ENCODE measurements at regions not wholly inside any gene's neighbourhood (a gene's known extent, or its start where the extent isn't known, plus 50 kb on each side); places are given as distances from the start of the nearest gene placed in this dataset.

GRCh38 chr17:77540975-77541374 lies 400.2 kb downstream of the SEC14L1 start:
- no peak for TF ChIP-seq REST (IDR thresholded peaks at IDR 0.05; ENCODE audit: insufficient read depth in 1 of 2, low read depth in 2 of 2, low read length in 2 of 2)
- TF ChIP-seq FOXP2 (optimal IDR thresholded peaks at IDR 0.05; ENCODE audit: borderline replicate concordance, extremely low read depth, extremely low read length, insufficient read depth), result no peak

GRCh38 chr17:77542011-77542410 lies 401.2 kb downstream of the SEC14L1 start:
- TF ChIP-seq SIN3A (IDR thresholded peaks at IDR 0.05; ENCODE audit: borderline replicate concordance, insufficient read depth, low read length) (no peak), POLR2AphosphoS5 (IDR thresholded peaks at IDR 0.05; ENCODE audit: low read depth, low read length) (no peak), TAF1 (IDR thresholded peaks at IDR 0.05; ENCODE audit: borderline replicate concordance, insufficient read depth, low read length) (no peak), REST (IDR thresholded peaks at IDR 0.05; ENCODE audit: insufficient read depth in 1 of 2, low read depth in 2 of 2, low read length in 2 of 2) (no peak), FOXP2 (optimal IDR thresholded peaks at IDR 0.05; ENCODE audit: borderline replicate concordance, extremely low read depth, extremely low read length, insufficient read depth) (no peak)

DNA sequence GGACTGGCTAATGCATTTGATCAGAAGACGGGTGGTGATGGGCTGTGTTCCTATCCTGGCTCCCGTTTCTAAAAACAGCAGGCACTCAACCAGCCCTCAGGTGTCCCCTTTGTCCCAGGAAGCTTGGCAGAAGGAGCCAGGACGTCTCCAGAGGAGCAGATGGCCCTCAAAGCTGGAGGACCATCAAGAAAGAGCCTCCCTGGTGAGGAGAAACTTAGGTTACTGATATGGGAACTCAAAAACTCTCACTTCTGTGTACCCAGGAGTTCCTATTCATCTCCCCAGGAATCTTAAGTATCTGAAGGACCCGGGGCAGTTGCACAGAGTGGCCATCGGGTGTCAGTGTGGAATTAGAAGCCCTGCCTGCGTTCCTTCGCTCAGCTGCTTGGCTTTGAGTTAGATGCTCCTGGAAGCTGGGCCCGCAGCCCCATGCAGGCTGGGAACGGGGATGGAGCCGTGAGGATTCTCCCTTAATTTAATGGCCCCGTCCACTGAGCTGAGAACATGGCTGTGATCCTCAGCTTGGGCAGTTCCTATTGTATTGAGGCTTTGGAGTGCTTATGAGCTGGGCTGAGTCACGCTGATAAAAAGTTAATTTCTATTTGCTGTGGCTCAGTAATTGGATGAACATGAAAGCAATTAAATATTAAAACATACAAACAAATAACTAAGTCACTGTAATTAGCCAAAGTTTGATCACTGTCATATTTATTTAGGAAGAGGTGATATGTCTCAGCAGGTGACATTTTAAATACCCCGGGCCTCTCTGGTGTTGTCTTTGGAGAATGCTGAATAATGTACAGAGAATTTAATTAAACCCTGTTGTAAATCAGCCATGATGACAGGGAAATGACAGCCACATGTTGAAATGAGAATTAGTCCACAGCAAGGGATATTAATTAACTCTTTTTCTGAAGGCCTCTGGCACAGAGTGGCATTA lies 402.1 kb downstream of the SEC14L1 start:
- TF ChIP-seq FOXP2 (optimal IDR thresholded peaks at IDR 0.05; ENCODE audit: borderline replicate concordance, extremely low read depth, extremely low read length, insufficient read depth), result no peak
- TF ChIP-seq REST (IDR thresholded peaks at IDR 0.05; ENCODE audit: insufficient read depth in 1 of 2, low read depth in 2 of 2, low read length in 2 of 2), result no peak
- no peak for TF ChIP-seq SIN3A (IDR thresholded peaks at IDR 0.05; ENCODE audit: borderline replicate concordance, insufficient read depth, low read length)
- no peak for TF ChIP-seq TAF1 (IDR thresholded peaks at IDR 0.05; ENCODE audit: borderline replicate concordance, insufficient read depth, low read length)
- TF ChIP-seq POLR2AphosphoS5 (IDR thresholded peaks at IDR 0.05; ENCODE audit: low read depth, low read length), result no peak

- TF ChIP-seq REST (IDR thresholded peaks at IDR 0.05; ENCODE audit: insufficient read depth in 1 of 2, low read depth in 2 of 2, low read length in 2 of 2), result no peak
- TF ChIP-seq TAF1 (IDR thresholded peaks at IDR 0.05; ENCODE audit: borderline replicate concordance, insufficient read depth, low read length), result no peak
- no peak for TF ChIP-seq SIN3A (IDR thresholded peaks at IDR 0.05; ENCODE audit: borderline replicate concordance, insufficient read depth, low read length)
- no peak for TF ChIP-seq POLR2AphosphoS5 (IDR thresholded peaks at IDR 0.05; ENCODE audit: low read depth, low read length)
- no peak for TF ChIP-seq FOXP2 (optimal IDR thresholded peaks at IDR 0.05; ENCODE audit: borderline replicate concordance, extremely low read depth, extremely low read length, insufficient read depth)
These were observed 403.0 kb downstream of the SEC14L1 start for GRCh38 chr17:77543801-77544200.

Measured in PFSK-1 (cell line).